ENCODE measurements at regions not wholly inside any gene's neighbourhood (a gene's known extent, or its start where the extent isn't known, plus 50 kb on each side); places are given as distances from the start of the nearest gene placed in this dataset.
"Not testable (repeated sequence)": the region's sequence is repeated elsewhere in the genome, so short reads cannot be mapped to it uniquely, and the experiment has no call there.

DNA sequence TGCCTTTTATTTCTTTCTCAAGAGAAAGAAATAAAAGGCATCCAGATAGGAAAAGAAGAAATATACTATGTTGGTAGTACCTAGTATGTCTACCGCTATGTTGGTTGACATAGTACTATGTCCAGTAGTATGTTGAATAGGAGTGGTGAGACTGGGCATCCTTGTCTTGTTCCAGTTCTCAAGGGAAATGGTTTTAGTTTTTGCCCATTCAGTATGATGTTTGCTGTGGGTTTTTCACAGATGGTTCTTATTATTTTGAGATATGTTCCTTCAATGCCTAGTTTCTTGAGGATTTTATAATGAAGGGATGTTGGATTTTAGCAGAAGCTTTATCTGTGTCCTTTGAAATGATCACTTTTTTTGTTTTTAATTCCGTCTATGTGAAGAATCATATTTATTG lies 53.0 kb upstream of the CSNK1A1L start:
- DNase-seq (ENCODE audit: low spot score) = no peak

DNA sequence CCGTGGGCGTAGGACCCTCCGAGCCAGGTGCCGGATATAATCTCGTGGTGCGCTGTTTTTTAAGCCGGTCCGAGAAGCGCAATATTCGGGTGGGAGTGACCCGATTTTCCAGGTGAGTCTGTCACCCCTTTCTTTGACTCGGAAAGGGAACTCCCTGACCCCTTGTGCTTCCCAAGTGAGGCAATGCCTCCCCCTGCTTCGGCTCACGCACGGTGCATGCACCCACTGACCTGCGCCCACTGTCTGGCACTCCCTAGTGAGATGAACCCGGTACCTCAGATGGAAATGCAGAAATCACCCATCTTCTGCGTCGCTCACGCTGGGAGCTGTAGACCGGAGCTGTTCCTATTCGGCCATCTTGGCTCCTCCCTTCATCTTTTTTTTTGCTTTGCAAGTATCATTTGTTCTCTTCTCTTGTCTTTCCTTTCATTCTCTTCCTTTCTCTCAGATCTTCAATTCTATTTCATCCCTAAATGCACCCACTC lies 50.2 kb upstream of the CSNK1A1L start:
- not testable (repeated sequence) for DNase-seq (ENCODE audit: low spot score)

Measured in Ammon's horn (tissue), 1 donor.